AG04450 (cell line): ENCODE measurements at regions not wholly inside any gene's neighbourhood (a gene's known extent, or its start where the extent isn't known, plus 50 kb on each side); places are given as distances from the start of the nearest gene placed in this dataset.
"Not testable (repeated sequence)": the region's sequence is repeated elsewhere in the genome, so short reads cannot be mapped to it uniquely, and the experiment has no call there.

Experiments used
- CTCF ChIA-PET: fragments of 300-600, 350-600 bp; formaldehyde crosslinking; extraction: SDS; loops from one replicate; lab custom pipeline; 2022; ENCODE audit warnings: antibody characterized with exemption, inconsistent platforms; lab: Charles Lee
- POLR2A ChIA-PET: fragments of 350-600 bp; formaldehyde crosslinking; extraction: SDS; loops from one replicate; lab custom pipeline; 2021; ENCODE audit warnings: antibody characterized with exemption, inconsistent platforms; lab: Yijun Ruan, JAX
- DNase-seq: peaks from one replicate; pipeline ENCODE4 v3.0.0-alpha.2; 2011; ENCODE audit warnings: low read depth, low spot score
- H3K27ac ChIP-seq: one replicate; pipeline ENCODE4 v1.5.1; 2012; ENCODE audit warnings: low read depth, low read length, control low read depth
- H3K27me3 ChIP-seq: one replicate; pipeline ENCODE4 v1.6.0; 2012; ENCODE audit warnings: low read length; ENCODE audit not compliant: control insufficient read depth, insufficient read depth
- H3K4me3 ChIP-seq: 2 replicates; pipeline ENCODE4 v1.5.1; 2011; ENCODE audit warnings: mild to moderate bottlenecking, low read depth, low read length, control low read depth
- H3K9me3 ChIP-seq: 2 replicates; pipeline ENCODE4 v1.5.1; 2012; ENCODE audit warnings: low read length; ENCODE audit not compliant: control insufficient read depth, insufficient read depth
- CTCF ChIP-seq: IDR thresholded peaks from 2 replicates; pipeline ENCODE4 v1.5.1; 2011; ENCODE audit warnings: low read depth, low read length, control low read depth, inconsistent platforms

GRCh38 chr14:101088714-101089113 lies 185.2 kb upstream of the RTL1 start:
- POLR2A ChIA-PET = no interaction called here
- DNase-seq = no peak
- CTCF ChIA-PET = no interaction called here
- Histone ChIP-seq H3K27me3 (no peaks in the 10 kb centered on the region), H3K9me3 (no peaks in the 10 kb centered on the region; the same call in 1 of the 2 replicates), H3K27ac (no peak overlapping the region), H3K4me3 (no peak overlapping the region)
- TF ChIP-seq CTCF = no peak

GRCh38 chr14:101090478-101090877 lies 187.0 kb upstream of the RTL1 start:
- POLR2A ChIA-PET, H3K27ac ChIP-seq, CTCF ChIA-PET: not testable (repeated sequence)

GRCh38 chr14:101090976-101091375 lies 187.5 kb upstream of the RTL1 start:
- CTCF ChIA-PET = no interaction called here
- H3K4me3 ChIP-seq = no peak overlapping the region
- no peak for DNase-seq
- no peaks in the 10 kb centered on the region for H3K9me3 ChIP-seq
- no peak for TF ChIP-seq CTCF
- POLR2A ChIA-PET = no interaction called here
- no peaks in the 10 kb centered on the region for H3K27me3 ChIP-seq
- H3K27ac ChIP-seq = no peak overlapping the region

More at GRCh38 chr14:101090478-101090877, 187.0 kb upstream of the RTL1 start:
- not testable (repeated sequence) for H3K4me3 ChIP-seq, H3K9me3 ChIP-seq, H3K27me3 ChIP-seq, DNase-seq

- DNase-seq, H3K27ac ChIP-seq, H3K4me3 ChIP-seq, POLR2A ChIA-PET, H3K9me3 ChIP-seq, H3K27me3 ChIP-seq, CTCF ChIA-PET: not testable (repeated sequence)
Observed at GRCh38 chr14:101094916-101095315, 191.4 kb upstream of the RTL1 start.

- no peaks in the 10 kb centered on the region for H3K27me3 ChIP-seq
- H3K4me3 ChIP-seq = no peak overlapping the region
- ChIA-PET CTCF (no interaction called here), POLR2A (no interaction called here)
- no peak for DNase-seq
- no peak overlapping the region for H3K27ac ChIP-seq
- H3K9me3 ChIP-seq = no peaks in the 10 kb centered on the region
- TF ChIP-seq CTCF = no peak
Observed at GRCh38 chr14:101096551-101096950, 193.0 kb upstream of the RTL1 start.

GRCh38 chr14:101097109-101097793 lies 193.7 kb upstream of the RTL1 start:
- no peak for TF ChIP-seq CTCF
- Histone ChIP-seq H3K27me3 (no peaks in the 10 kb centered on the region), H3K4me3 (no peak overlapping the region), H3K27ac (no peak overlapping the region), H3K9me3 (no peaks in the 10 kb centered on the region)
- no peak for DNase-seq
- ChIA-PET POLR2A (no interaction called here), CTCF (no interaction called here)
